HepG2 (cell line): ENCODE measurements at regions not wholly inside any gene's neighbourhood (a gene's known extent, or its start where the extent isn't known, plus 50 kb on each side); places are given as distances from the start of the nearest gene placed in this dataset.

Experiments used
- TF ChIP-seq, protein P1 (sequence below): sonication (generic); formaldehyde crosslinking; IDR thresholded peaks from 2 replicates; pipeline ENCODE4 v1.4.0; 2020; ENCODE audit warnings: mild to moderate bottlenecking, missing genetic modification reagents
- TF ChIP-seq, protein P2 (sequence below): sonication (generic); formaldehyde crosslinking; IDR thresholded peaks from 2 replicates; pipeline ENCODE4 v1.4.0; 2020; ENCODE audit warnings: missing genetic modification reagents
- TF ChIP-seq, protein P3 (sequence below): sonication (generic); formaldehyde crosslinking; IDR thresholded peaks from 2 replicates; pipeline ENCODE4 v1.4.0; 2020; ENCODE audit warnings: missing genetic modification reagents

DNA sequence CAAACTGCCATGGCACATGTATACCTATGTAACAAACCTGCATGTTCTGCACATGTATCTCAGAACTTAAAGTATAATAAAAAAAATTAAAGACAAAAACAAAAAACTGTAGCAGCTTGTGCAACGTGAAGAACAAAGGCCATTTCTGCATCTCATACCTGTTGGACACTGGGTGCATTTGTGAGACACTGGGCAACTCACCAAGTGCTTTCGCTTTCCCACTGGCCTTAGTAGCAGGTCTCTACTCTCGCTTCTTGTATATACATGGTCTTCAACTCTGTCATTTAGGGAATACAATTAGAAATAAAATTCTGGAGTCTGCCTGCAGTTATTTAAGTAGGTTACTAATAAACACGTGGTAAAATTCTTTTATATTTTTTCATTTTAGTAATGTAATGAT lies 423.8 kb downstream of the CBLN4 start (continued):
- TF ChIP-seq, protein P1, sequence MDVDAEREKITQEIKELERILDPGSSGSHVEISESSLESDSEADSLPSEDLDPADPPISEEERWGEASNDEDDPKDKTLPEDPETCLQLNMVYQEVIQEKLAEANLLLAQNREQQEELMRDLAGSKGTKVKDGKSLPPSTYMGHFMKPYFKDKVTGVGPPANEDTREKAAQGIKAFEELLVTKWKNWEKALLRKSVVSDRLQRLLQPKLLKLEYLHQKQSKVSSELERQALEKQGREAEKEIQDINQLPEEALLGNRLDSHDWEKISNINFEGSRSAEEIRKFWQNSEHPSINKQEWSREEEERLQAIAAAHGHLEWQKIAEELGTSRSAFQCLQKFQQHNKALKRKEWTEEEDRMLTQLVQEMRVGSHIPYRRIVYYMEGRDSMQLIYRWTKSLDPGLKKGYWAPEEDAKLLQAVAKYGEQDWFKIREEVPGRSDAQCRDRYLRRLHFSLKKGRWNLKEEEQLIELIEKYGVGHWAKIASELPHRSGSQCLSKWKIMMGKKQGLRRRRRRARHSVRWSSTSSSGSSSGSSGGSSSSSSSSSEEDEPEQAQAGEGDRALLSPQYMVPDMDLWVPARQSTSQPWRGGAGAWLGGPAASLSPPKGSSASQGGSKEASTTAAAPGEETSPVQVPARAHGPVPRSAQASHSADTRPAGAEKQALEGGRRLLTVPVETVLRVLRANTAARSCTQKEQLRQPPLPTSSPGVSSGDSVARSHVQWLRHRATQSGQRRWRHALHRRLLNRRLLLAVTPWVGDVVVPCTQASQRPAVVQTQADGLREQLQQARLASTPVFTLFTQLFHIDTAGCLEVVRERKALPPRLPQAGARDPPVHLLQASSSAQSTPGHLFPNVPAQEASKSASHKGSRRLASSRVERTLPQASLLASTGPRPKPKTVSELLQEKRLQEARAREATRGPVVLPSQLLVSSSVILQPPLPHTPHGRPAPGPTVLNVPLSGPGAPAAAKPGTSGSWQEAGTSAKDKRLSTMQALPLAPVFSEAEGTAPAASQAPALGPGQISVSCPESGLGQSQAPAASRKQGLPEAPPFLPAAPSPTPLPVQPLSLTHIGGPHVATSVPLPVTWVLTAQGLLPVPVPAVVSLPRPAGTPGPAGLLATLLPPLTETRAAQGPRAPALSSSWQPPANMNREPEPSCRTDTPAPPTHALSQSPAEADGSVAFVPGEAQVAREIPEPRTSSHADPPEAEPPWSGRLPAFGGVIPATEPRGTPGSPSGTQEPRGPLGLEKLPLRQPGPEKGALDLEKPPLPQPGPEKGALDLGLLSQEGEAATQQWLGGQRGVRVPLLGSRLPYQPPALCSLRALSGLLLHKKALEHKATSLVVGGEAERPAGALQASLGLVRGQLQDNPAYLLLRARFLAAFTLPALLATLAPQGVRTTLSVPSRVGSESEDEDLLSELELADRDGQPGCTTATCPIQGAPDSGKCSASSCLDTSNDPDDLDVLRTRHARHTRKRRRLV (CRISPR knock-in tag): no peak
- TF ChIP-seq, protein P2, sequence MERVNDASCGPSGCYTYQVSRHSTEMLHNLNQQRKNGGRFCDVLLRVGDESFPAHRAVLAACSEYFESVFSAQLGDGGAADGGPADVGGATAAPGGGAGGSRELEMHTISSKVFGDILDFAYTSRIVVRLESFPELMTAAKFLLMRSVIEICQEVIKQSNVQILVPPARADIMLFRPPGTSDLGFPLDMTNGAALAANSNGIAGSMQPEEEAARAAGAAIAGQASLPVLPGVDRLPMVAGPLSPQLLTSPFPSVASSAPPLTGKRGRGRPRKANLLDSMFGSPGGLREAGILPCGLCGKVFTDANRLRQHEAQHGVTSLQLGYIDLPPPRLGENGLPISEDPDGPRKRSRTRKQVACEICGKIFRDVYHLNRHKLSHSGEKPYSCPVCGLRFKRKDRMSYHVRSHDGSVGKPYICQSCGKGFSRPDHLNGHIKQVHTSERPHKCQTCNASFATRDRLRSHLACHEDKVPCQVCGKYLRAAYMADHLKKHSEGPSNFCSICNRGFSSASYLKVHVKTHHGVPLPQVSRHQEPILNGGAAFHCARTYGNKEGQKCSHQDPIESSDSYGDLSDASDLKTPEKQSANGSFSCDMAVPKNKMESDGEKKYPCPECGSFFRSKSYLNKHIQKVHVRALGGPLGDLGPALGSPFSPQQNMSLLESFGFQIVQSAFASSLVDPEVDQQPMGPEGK: no peak
- TF ChIP-seq, protein P3, sequence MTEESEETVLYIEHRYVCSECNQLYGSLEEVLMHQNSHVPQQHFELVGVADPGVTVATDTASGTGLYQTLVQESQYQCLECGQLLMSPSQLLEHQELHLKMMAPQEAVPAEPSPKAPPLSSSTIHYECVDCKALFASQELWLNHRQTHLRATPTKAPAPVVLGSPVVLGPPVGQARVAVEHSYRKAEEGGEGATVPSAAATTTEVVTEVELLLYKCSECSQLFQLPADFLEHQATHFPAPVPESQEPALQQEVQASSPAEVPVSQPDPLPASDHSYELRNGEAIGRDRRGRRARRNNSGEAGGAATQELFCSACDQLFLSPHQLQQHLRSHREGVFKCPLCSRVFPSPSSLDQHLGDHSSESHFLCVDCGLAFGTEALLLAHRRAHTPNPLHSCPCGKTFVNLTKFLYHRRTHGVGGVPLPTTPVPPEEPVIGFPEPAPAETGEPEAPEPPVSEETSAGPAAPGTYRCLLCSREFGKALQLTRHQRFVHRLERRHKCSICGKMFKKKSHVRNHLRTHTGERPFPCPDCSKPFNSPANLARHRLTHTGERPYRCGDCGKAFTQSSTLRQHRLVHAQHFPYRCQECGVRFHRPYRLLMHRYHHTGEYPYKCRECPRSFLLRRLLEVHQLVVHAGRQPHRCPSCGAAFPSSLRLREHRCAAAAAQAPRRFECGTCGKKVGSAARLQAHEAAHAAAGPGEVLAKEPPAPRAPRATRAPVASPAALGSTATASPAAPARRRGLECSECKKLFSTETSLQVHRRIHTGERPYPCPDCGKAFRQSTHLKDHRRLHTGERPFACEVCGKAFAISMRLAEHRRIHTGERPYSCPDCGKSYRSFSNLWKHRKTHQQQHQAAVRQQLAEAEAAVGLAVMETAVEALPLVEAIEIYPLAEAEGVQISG (CRISPR knock-in tag): no peak
